ENCODE measurements at regions not wholly inside any gene's neighbourhood (a gene's known extent, or its start where the extent isn't known, plus 50 kb on each side); places are given as distances from the start of the nearest gene placed in this dataset.

- H3K4me1 ChIP-seq (ENCODE audit: insufficient read depth, low read length, poor library complexity, severe bottlenecking), result no peaks in the 10 kb centered on the region
- intact Hi-C loops (cut with micrococcal nuclease; ENCODE audit: unreplicated experiment), result no loop called here
- no TSS peak for BruUV-seq (replicated peaks)
- H3K9me2 ChIP-seq (ENCODE audit: insufficient read depth, low read length), result no peaks in the 10 kb centered on the region
- no peak overlapping the region for H3K27ac ChIP-seq (ENCODE audit: low read depth, low read length, poor library complexity, severe bottlenecking)
- H4K20me1 ChIP-seq (ENCODE audit: insufficient read depth, low read length), result no peaks in the 10 kb centered on the region
- ChIA-PET CTCF (ENCODE audit: unreplicated experiment) (no interaction called here), POLR2A (no interaction called here)
- H3K36me3 ChIP-seq (ENCODE audit: insufficient read depth, low read length), result no peaks in the 10 kb centered on the region
- no peak overlapping the region for H3K4me3 ChIP-seq (ENCODE audit: low read depth, low read length, poor library complexity, severe bottlenecking)
- H3K4me2 ChIP-seq (ENCODE audit: low read length), result no peak overlapping the region
- no peaks in the 10 kb centered on the region for H3K9me3 ChIP-seq (ENCODE audit: low read length)
- TF ChIP-seq CTCF (conservative IDR thresholded peaks at IDR 0.05; ENCODE audit: low read length), result no peak
- TF ChIP-seq EZH2phosphoT487 (IDR thresholded peaks at IDR 0.05; ENCODE audit: borderline replicate concordance, low read depth, low read length), result no peak
- no peak for DNase-seq (ENCODE audit: low spot score)
- H3K79me2 ChIP-seq (ENCODE audit: insufficient read depth, low read depth, low read length), result no peaks in the 10 kb centered on the region
- H2AFZ ChIP-seq (ENCODE audit: low read length), result no peak overlapping the region
Measured at GRCh38 chr2:133840761-133841160, 272.5 kb upstream of the NCKAP5 start.

- no peak overlapping the region for H2AFZ ChIP-seq (ENCODE audit: low read length)
- no peaks in the 10 kb centered on the region for H3K79me2 ChIP-seq (ENCODE audit: insufficient read depth, low read depth, low read length)
- H4K20me1 ChIP-seq (ENCODE audit: insufficient read depth, low read length), result no peaks in the 10 kb centered on the region
- H3K36me3 ChIP-seq (ENCODE audit: insufficient read depth, low read length), result no peaks in the 10 kb centered on the region
- no peak overlapping the region for H3K27ac ChIP-seq (ENCODE audit: low read depth, low read length, poor library complexity, severe bottlenecking)
- no peaks in the 10 kb centered on the region for H3K9me2 ChIP-seq (ENCODE audit: insufficient read depth, low read length)
- ChIA-PET POLR2A (no interaction called here), CTCF (ENCODE audit: unreplicated experiment) (no interaction called here)
- H3K4me1 ChIP-seq (ENCODE audit: insufficient read depth, low read length, poor library complexity, severe bottlenecking), result no peaks in the 10 kb centered on the region
- DNase-seq (ENCODE audit: low spot score), result no peak
- H3K4me3 ChIP-seq (ENCODE audit: low read depth, low read length, poor library complexity, severe bottlenecking), result no peak overlapping the region
- no peaks in the 10 kb centered on the region for H3K9me3 ChIP-seq (ENCODE audit: low read length)
- intact Hi-C loops (cut with micrococcal nuclease; ENCODE audit: unreplicated experiment), result no loop called here
- TF ChIP-seq EZH2phosphoT487 (IDR thresholded peaks at IDR 0.05; ENCODE audit: borderline replicate concordance, low read depth, low read length), result no peak
- no peak for TF ChIP-seq CTCF (conservative IDR thresholded peaks at IDR 0.05; ENCODE audit: low read length)
- H3K4me2 ChIP-seq (ENCODE audit: low read length), result no peak overlapping the region
- no TSS peak for BruUV-seq (replicated peaks)
Measured at GRCh38 chr2:133841900-133842299, 273.6 kb upstream of the NCKAP5 start.

- no peak overlapping the region for H3K27ac ChIP-seq (ENCODE audit: low read depth, low read length, poor library complexity, severe bottlenecking)
- no TSS peak for BruUV-seq (replicated peaks)
- H3K4me3 ChIP-seq (ENCODE audit: low read depth, low read length, poor library complexity, severe bottlenecking), result no peak overlapping the region
- H3K36me3 ChIP-seq (ENCODE audit: insufficient read depth, low read length), result no peaks in the 10 kb centered on the region
- H3K79me2 ChIP-seq (ENCODE audit: insufficient read depth, low read depth, low read length), result no peaks in the 10 kb centered on the region
- H3K4me2 ChIP-seq (ENCODE audit: low read length), result no peak overlapping the region
- TF ChIP-seq EZH2phosphoT487 (IDR thresholded peaks at IDR 0.05; ENCODE audit: borderline replicate concordance, low read depth, low read length) (no peak), CTCF (conservative IDR thresholded peaks at IDR 0.05; ENCODE audit: low read length) (no peak)
- H3K9me3 ChIP-seq (ENCODE audit: low read length), result no peaks in the 10 kb centered on the region
- DNase-seq (ENCODE audit: low spot score), result no peak
- H2AFZ ChIP-seq (ENCODE audit: low read length), result no peak overlapping the region
- no peaks in the 10 kb centered on the region for H3K9me2 ChIP-seq (ENCODE audit: insufficient read depth, low read length)
- intact Hi-C loops (cut with micrococcal nuclease; ENCODE audit: unreplicated experiment), result no loop called here
- ChIA-PET POLR2A (no interaction called here), CTCF (ENCODE audit: unreplicated experiment) (no interaction called here)
- H4K20me1 ChIP-seq (ENCODE audit: insufficient read depth, low read length), result no peaks in the 10 kb centered on the region
- H3K4me1 ChIP-seq (ENCODE audit: insufficient read depth, low read length, poor library complexity, severe bottlenecking), result no peaks in the 10 kb centered on the region
Measured at GRCh38 chr2:133842446-133842845, 274.2 kb upstream of the NCKAP5 start.
